ENCODE measurements at regions not wholly inside any gene's neighbourhood (a gene's known extent, or its start where the extent isn't known, plus 50 kb on each side); places are given as distances from the start of the nearest gene placed in this dataset.

DNA sequence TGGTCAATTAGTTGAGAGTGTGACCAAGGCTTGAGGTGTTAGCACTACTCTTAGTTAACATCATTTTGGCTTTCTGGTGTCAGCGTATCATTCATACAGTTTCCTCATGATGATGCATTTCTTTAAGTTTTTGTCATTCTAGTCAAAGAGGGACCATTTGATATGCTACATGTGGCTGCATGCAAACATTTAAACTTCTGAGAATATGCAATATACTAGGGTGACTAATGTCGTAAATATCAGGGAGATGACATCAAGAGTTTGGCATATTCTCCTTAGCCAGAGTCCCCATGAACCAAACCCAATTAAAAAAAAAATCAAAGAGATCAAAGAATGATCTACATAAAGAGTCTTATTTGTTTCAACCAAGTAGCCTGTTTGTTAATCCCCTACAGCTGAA is 537.4 kb upstream of the PCDH7 start:
- TF ChIP-seq, protein P1, sequence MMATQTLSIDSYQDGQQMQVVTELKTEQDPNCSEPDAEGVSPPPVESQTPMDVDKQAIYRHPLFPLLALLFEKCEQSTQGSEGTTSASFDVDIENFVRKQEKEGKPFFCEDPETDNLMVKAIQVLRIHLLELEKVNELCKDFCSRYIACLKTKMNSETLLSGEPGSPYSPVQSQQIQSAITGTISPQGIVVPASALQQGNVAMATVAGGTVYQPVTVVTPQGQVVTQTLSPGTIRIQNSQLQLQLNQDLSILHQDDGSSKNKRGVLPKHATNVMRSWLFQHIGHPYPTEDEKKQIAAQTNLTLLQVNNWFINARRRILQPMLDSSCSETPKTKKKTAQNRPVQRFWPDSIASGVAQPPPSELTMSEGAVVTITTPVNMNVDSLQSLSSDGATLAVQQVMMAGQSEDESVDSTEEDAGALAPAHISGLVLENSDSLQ (IDR thresholded peaks at IDR 0.05): no peak
- TF ChIP-seq HDGF (IDR thresholded peaks at IDR 0.05; ENCODE audit: borderline replicate concordance) (no peak), BHLHE40 (IDR thresholded peaks at IDR 0.05; ENCODE audit: borderline replicate concordance) (no peak)

Measured in HEK293T (cell line).